H1 (cell line): ENCODE measurements at regions not wholly inside any gene's neighbourhood (a gene's known extent, or its start where the extent isn't known, plus 50 kb on each side); places are given as distances from the start of the nearest gene placed in this dataset.

Source experiments
- CTCF ChIA-PET: fragments of 300-600 bp; sonication (Branson Sonifier 250); formaldehyde crosslinking; loops from one replicate; lab custom pipeline; 2021; ENCODE audit not compliant: partially characterized antibody; lab: Charles Lee
- POLR2A ChIA-PET: fragments of 300-600 bp; sonication (Branson Sonifier 250); formaldehyde crosslinking; loops from one replicate; lab custom pipeline; 2021; ENCODE audit warnings: inconsistent platforms; ENCODE audit not compliant: partially characterized antibody; lab: Charles Lee
- DNase-seq, 2 experiments: peaks; one replicate each; pipeline versions ENCODE4 v3.0.0 to v3.0.0-alpha.2; 2010 to 2022; ENCODE audit warnings: low spot score in 2 of 2, low read depth in 1 of 2, mixed read lengths in 1 of 2
- FAIRE-seq: peaks from 2 replicates; lab custom pipeline; 2011; peaks lifted over from hg19 to GRCh38; lab: Jason Lieb, UNC
- H2AFZ ChIP-seq: 2 replicates; pipeline ENCODE4 v1.8.1; 2012; ENCODE audit warnings: low read length, inconsistent platforms
- H2AK5ac ChIP-seq: 2 replicates; pipeline ENCODE4 v1.6.1; 2013; ENCODE audit warnings: low read depth, low read length
- H2BK120ac ChIP-seq: replicated peaks from 2 replicates; pipeline ENCODE3; 2013; ENCODE audit warnings: low read depth, low read length, inconsistent platforms
- H2BK12ac ChIP-seq: 2 replicates; pipeline ENCODE4 v1.6.1; 2013; ENCODE audit warnings: low read depth, low read length
- H2BK15ac ChIP-seq: 2 replicates; pipeline ENCODE4 v1.6.1; 2013; ENCODE audit warnings: low read length
- H2BK20ac ChIP-seq: 2 replicates; pipeline ENCODE4 v1.6.1; 2013; ENCODE audit warnings: low read length
- H2BK5ac ChIP-seq: 2 replicates; pipeline ENCODE4 v1.6.1; 2013; ENCODE audit warnings: low read depth, low read length
- H3K14ac ChIP-seq: 2 replicates; pipeline ENCODE4 v1.6.1; 2013; ENCODE audit warnings: inconsistent platforms; ENCODE audit not compliant: insufficient read length
- H3K18ac ChIP-seq: 2 replicates; pipeline ENCODE4 v1.6.1; 2013; ENCODE audit warnings: low read length; ENCODE audit errors: extremely low read depth
- H3K23ac ChIP-seq: 2 replicates; pipeline ENCODE4 v1.6.1; 2013; ENCODE audit warnings: inconsistent platforms; ENCODE audit not compliant: insufficient read length
- H3K23me2 ChIP-seq: 2 replicates; pipeline ENCODE4 v1.6.1; 2013; ENCODE audit warnings: low read depth, low read length
- H3K27ac ChIP-seq: 2 replicates; pipeline ENCODE4 v1.6.1; 2011; ENCODE audit warnings: low read depth, low read length, inconsistent platforms
- H3K27me3 ChIP-seq, 4 experiments: replicated peaks in 1 of 4; 1 replicate in 1 of 4; 2 replicates in 3 of 4; pipeline versions ENCODE4 v1.6.1 to v1.8.1; 2011 to 2013; ENCODE audit warnings: low read length in 3 of 4, mild to moderate bottlenecking in 3 of 4, inconsistent platforms in 2 of 4, mixed read lengths in 2 of 4, moderate library complexity in 1 of 4; ENCODE audit not compliant: control insufficient read depth in 3 of 4, insufficient read depth in 3 of 4; ENCODE audit errors: extremely low read depth in 1 of 4
- H3K36me3 ChIP-seq, 4 experiments: 2 replicates each; pipeline versions ENCODE4 v1.6.1 to v1.8.1; 2011 to 2013; ENCODE audit warnings: mild to moderate bottlenecking in 4 of 4, low read length in 3 of 4, moderate library complexity in 2 of 4, control low read depth in 1 of 4, inconsistent platforms in 1 of 4; ENCODE audit not compliant: insufficient read depth in 4 of 4, control insufficient read depth in 2 of 4
- H3K4ac ChIP-seq: replicated peaks from 2 replicates; pipeline ENCODE3; 2013; ENCODE audit warnings: low read length, low read depth, mixed read lengths, inconsistent platforms; ENCODE audit not compliant: insufficient read length
- H3K4me1 ChIP-seq, 4 experiments: replicated peaks in 1 of 4; 1 replicate in 1 of 4; 2 replicates in 3 of 4; pipeline versions ENCODE4 v1.6.1 to v1.8.1; 2011 to 2013; ENCODE audit warnings: low read length in 3 of 4, inconsistent platforms in 2 of 4, mixed read lengths in 1 of 4; ENCODE audit not compliant: insufficient read depth in 4 of 4, control insufficient read depth in 3 of 4
- H3K4me2 ChIP-seq, 2 experiments: 2 replicates each; pipeline versions ENCODE4 v1.6.1 to v1.8.1; 2011 to 2013; ENCODE audit warnings: low read depth in 2 of 2, low read length in 2 of 2, control low read depth in 1 of 2, inconsistent platforms in 1 of 2, mild to moderate bottlenecking in 1 of 2; ENCODE audit not compliant: insufficient read depth in 1 of 2
- H3K4me3 ChIP-seq, 4 experiments: fragments of 200-600, 300-600 bp in 1 of 4; sonication (generic), shearing (Covaris generic), sonication (Bioruptor Twin) in 1 of 4; 2 replicates each; pipeline versions ENCODE4 v1.5.1 to v1.8.1; 2011 to 2016; ENCODE audit warnings: low read length in 4 of 4, low read depth in 3 of 4, control low read depth in 2 of 4, inconsistent platforms in 2 of 4, mild to moderate bottlenecking in 2 of 4, mixed read lengths in 1 of 4, moderate library complexity in 1 of 4; ENCODE audit not compliant: insufficient read depth in 2 of 4; ENCODE audit errors: extremely low read depth in 1 of 4
- H3K56ac ChIP-seq: replicated peaks from 2 replicates; pipeline ENCODE3; 2013; ENCODE audit warnings: low read depth, mild to moderate bottlenecking, mixed read lengths, low read length, inconsistent platforms; ENCODE audit not compliant: insufficient read length
- H3K79me1 ChIP-seq: 2 replicates; pipeline ENCODE4 v1.6.1; 2013; ENCODE audit warnings: low read depth, low read length, control low read depth
- H3K79me2 ChIP-seq, 2 experiments: 2 replicates each; pipeline versions ENCODE4 v1.6.1 to v1.8.1; 2012 to 2013; ENCODE audit warnings: low read length in 2 of 2, mild to moderate bottlenecking in 2 of 2, inconsistent platforms in 1 of 2; ENCODE audit not compliant: insufficient read depth in 2 of 2, control insufficient read depth in 1 of 2
- H3K9ac ChIP-seq, 4 experiments: replicated peaks in 1 of 4; 1 replicate in 1 of 4; 2 replicates in 3 of 4; pipeline versions ENCODE4 v1.6.1 to v1.8.1; 2011 to 2013; ENCODE audit warnings: low read depth in 3 of 4, low read length in 3 of 4, control low read depth in 2 of 4, mild to moderate bottlenecking in 2 of 4, moderate library complexity in 2 of 4, inconsistent platforms in 1 of 4; ENCODE audit errors: extremely low read depth in 1 of 4
- H3K9me3 ChIP-seq, 2 experiments: 2 replicates each; pipeline versions ENCODE4 v1.6.1 to v1.8.1; 2012 to 2013; ENCODE audit warnings: mild to moderate bottlenecking in 2 of 2, moderate library complexity in 2 of 2, control low read depth in 1 of 2, inconsistent platforms in 1 of 2, low read depth in 1 of 2, low read length in 1 of 2, mixed read lengths in 1 of 2; ENCODE audit not compliant: insufficient read depth in 2 of 2
- H4K20me1 ChIP-seq, 2 experiments: replicated peaks in 1 of 2; 2 replicates each; pipeline versions ENCODE3 to v1.8.1; 2011 to 2013; ENCODE audit warnings: inconsistent platforms in 2 of 2, low read length in 2 of 2, mild to moderate bottlenecking in 1 of 2; ENCODE audit not compliant: insufficient read depth in 2 of 2, control insufficient read depth in 1 of 2
- H4K5ac ChIP-seq: 2 replicates; pipeline ENCODE4 v1.6.1; 2013; ENCODE audit warnings: low read length, low read depth, mixed read lengths, inconsistent platforms; ENCODE audit not compliant: insufficient read length
- H4K8ac ChIP-seq: 2 replicates; pipeline ENCODE4 v1.8.0; 2013; ENCODE audit warnings: mild to moderate bottlenecking, moderate library complexity, low read length, inconsistent platforms; ENCODE audit not compliant: insufficient read depth; ENCODE audit errors: extremely low read depth
- H4K91ac ChIP-seq: replicated peaks from 2 replicates; pipeline ENCODE3; 2013; ENCODE audit warnings: low read length, mixed read lengths, inconsistent platforms; ENCODE audit not compliant: insufficient read length
- KDM1A ChIP-seq: fragments of 200-600, 300-600 bp; sonication (generic); IDR thresholded peaks from 2 replicates; pipeline ENCODE4 v1.7.1; 2016; ENCODE audit warnings: mild to moderate bottlenecking, low read length, borderline replicate concordance
- NRF1 ChIP-seq: IDR thresholded peaks from 2 replicates; pipeline ENCODE4 v1.6.1; 2011; ENCODE audit warnings: mild to moderate bottlenecking, low read depth, low read length, improper control_type of control experiment
- WGBS, 2 experiments: shearing (Covaris generic) in 1 of 2; methylation state at CpG; one replicate each; pipeline versions ENCODE4 v1.1.6 to v1.1.7; 2013 to 2015; ENCODE audit warnings: low lambda C conversion rate in 2 of 2, mixed read lengths in 2 of 2, inconsistent platforms in 1 of 2, low coverage in 1 of 2, missing lambda C conversion rate in 1 of 2; ENCODE audit not compliant: insufficient replicate concordance in 2 of 2, insufficient coverage in 1 of 2, insufficient read length in 1 of 2; ENCODE audit errors: extremely low coverage in 1 of 2, missing lambda C conversion rate in 1 of 2; 5-methylcytosine and 5-hydroxymethylcytosine counted together

DNA sequence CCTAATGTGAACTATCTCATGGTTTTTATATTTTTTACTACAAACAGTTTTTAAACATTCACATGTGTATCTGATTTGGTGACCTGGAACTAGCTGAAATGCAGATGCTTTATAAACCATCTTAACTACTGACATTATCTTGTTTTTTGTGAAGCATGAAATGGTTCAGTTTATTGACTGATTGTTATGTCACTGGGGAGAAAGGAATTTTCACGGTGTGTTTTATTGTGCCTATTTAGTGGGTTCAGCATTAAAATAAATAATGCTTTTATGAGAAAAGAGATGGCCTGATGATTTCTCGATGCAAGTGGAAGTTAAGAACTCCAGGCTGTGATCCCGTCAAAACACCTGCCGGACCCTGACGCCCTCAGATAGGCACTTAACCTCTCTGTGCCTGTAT, 79.9 kb upstream of the KIF26B start:
- H3K18ac ChIP-seq: no peak overlapping the region
- H2BK12ac ChIP-seq: no peak overlapping the region
- H3K4me3 ChIP-seq: no peak overlapping the region
- H3K23ac ChIP-seq: no peak overlapping the region
- POLR2A ChIA-PET: no interaction called here
- H3K56ac ChIP-seq: no peak overlapping the region
- H3K14ac ChIP-seq: no peak overlapping the region
- H3K9ac ChIP-seq: no peak overlapping the region
- H2BK120ac ChIP-seq: no peak overlapping the region
- FAIRE-seq (no peak), DNase-seq (no peak)
- H3K4me2 ChIP-seq: no peak overlapping the region
- WGBS, 2 experiments: 90% methylated on average over 5 of the region's 5 CpGs; no CpG with 5 or more reads in 1 of the 2 experiments
- H4K5ac ChIP-seq: no peak overlapping the region
- CTCF ChIA-PET: interaction anchor here (0.6 to 2.2 kb wide), 4 partner anchors 29 to 75 kb away, joined by 3 to 5 read pairs (median 3); no protein-coding TSS in a partner anchor
- H3K9me3 ChIP-seq: peaks cover 4 to 7% of the 10 kb centered on the region in 2 experiments; a peak in 2 of 4 replicates
- no peaks in the 10 kb centered on the region for H3K27me3 ChIP-seq
- no peak overlapping the region for H2BK5ac ChIP-seq
- no peak overlapping the region for H3K27ac ChIP-seq
- H3K23me2 ChIP-seq: no peaks in the 10 kb centered on the region
- H4K8ac ChIP-seq: no peak overlapping the region
- H3K79me2 ChIP-seq: no peaks in the 10 kb centered on the region
- no peaks in the 10 kb centered on the region for H4K20me1 ChIP-seq
- no peak overlapping the region for H3K4ac ChIP-seq
- no peak overlapping the region for H2BK15ac ChIP-seq
- H3K79me1 ChIP-seq: no peaks in the 10 kb centered on the region
- H3K36me3 ChIP-seq: peaks cover 0 to 3% (median 0%) of the 10 kb centered on the region in 4 experiments; a peak in 2 of 8 replicates
- TF ChIP-seq NRF1 (no peak), KDM1A (no peak)
- H3K4me1 ChIP-seq: no peaks in the 10 kb centered on the region
- H4K91ac ChIP-seq: no peak overlapping the region
- H2AK5ac ChIP-seq: no peak overlapping the region
- no peak overlapping the region for H2BK20ac ChIP-seq
- no peak overlapping the region for H2AFZ ChIP-seq
